Spleen (tissue), 11 donors: ENCODE measurements at regions not wholly inside any gene's neighbourhood (a gene's known extent, or its start where the extent isn't known, plus 50 kb on each side); places are given as distances from the start of the nearest gene placed in this dataset.

Experiments used
- DNase-seq: peaks from one replicate; pipeline ENCODE4 v3.0.0-alpha.2; 2020
- H3K27ac ChIP-seq, 8 donors: fragments of 200-600 bp; sonication (generic) in 7 of 8; 1 replicate in 4 of 8; 2 replicates in 4 of 8; pipeline versions ENCODE4 v1.5.0 to v1.8.0; 2016 to 2021; ENCODE audit warnings: inconsistent platforms in 4 of 8, mild to moderate bottlenecking in 4 of 8, moderate library complexity in 1 of 8
- H3K27me3 ChIP-seq, 7 donors: fragments of 200-600 bp; sonication (generic) in 6 of 7; replicated peaks in 1 of 7; 1 replicate in 4 of 7; 2 replicates in 3 of 7; pipeline versions ENCODE4 v1.5.0 to v1.8.0; 2016 to 2021; ENCODE audit warnings: inconsistent platforms in 3 of 7, mild to moderate bottlenecking in 1 of 7
- H3K36me3 ChIP-seq, 6 donors: fragments of 200-600 bp; sonication (generic) in 5 of 6; 1 replicate in 4 of 6; 2 replicates in 2 of 6; pipeline versions ENCODE4 v1.5.0 to v1.8.0; 2016 to 2021; ENCODE audit warnings: inconsistent platforms in 2 of 6
- H3K4me1 ChIP-seq, 6 donors: fragments of 200-600 bp; sonication (generic) in 5 of 6; 1 replicate in 3 of 6; 2 replicates in 3 of 6; pipeline versions ENCODE4 v1.5.0 to v1.8.0; 2016 to 2021; ENCODE audit warnings: inconsistent platforms in 3 of 6
- H3K4me3 ChIP-seq, 8 donors: fragments of 200-600 bp; sonication (generic) in 7 of 8; 1 replicate in 4 of 8; 2 replicates in 4 of 8; pipeline versions ENCODE4 v1.5.0 to v1.8.0; 2016 to 2021; ENCODE audit warnings: inconsistent platforms in 4 of 8, mild to moderate bottlenecking in 4 of 8, moderate library complexity in 2 of 8
- H3K9me3 ChIP-seq, 8 donors: fragments of 200-600 bp; sonication (generic) in 7 of 8; 1 replicate in 4 of 8; 2 replicates in 4 of 8; pipeline versions ENCODE4 v1.5.0 to v1.8.0; 2016 to 2021; ENCODE audit warnings: inconsistent platforms in 4 of 8
- POLR2A ChIP-seq, 3 donors: fragments of 450-650 bp; IDR thresholded peaks; one replicate each; pipeline ENCODE4 v1.5.1; 2017; ENCODE audit warnings: antibody characterized with exemption in 3 of 3, mild to moderate bottlenecking in 1 of 3
- POLR2AphosphoS5 ChIP-seq, 3 donors: sonication (generic); formaldehyde crosslinking; IDR thresholded peaks; one replicate each; pipeline ENCODE4 v1.5.1; 2017; ENCODE audit warnings: antibody characterized with exemption in 3 of 3
- WGBS, 5 donors: extraction: QIAGEN DNeasy Blood & Tissue Kit in 3 of 5; methylation state at CpG; one replicate each; pipeline versions ENCODE4 v1.1.5 to v1.1.7; 2013 to 2018; 5-methylcytosine and 5-hydroxymethylcytosine counted together
- intact Hi-C: fragments of 100-400 bp; cut with DNase I; formaldehyde crosslinking; loops from one replicate; pipeline ENCODE4 v1.15.0; 2023; ENCODE audit warnings: low total_unique reads
- TF ChIP-seq, protein P1 (sequence below), 11 experiments: fragments of 200-600 bp in 7 of 11; fragments of 450-650 bp in 4 of 11; sonication (generic) in 4 of 11; IDR thresholded peaks in 8 of 11; conservative IDR thresholded peaks in 3 of 11; 1 replicate in 7 of 11; 2 replicates in 4 of 11; pipeline versions ENCODE4 v1.4.0 to v1.8.0; 2016 to 2021; ENCODE audit warnings: antibody characterized with exemption in 11 of 11, inconsistent platforms in 4 of 11, mild to moderate bottlenecking in 1 of 11
- donor health status: healthy with polysubstance abuse.
- donor health status: DM: no; HTN: no; CAD: no; lungs with moderate emphysema.
- donor health status: DM: no; HTN: no; CAD: no.
- donor health status: Bipolar disorder and iron deficiency.
- donor health status: healthy.
- donor health status: DM: no; HTN: no; CAD: no.
- donor health status: DM: yes; HTN: yes; CAD: no.

DNA sequence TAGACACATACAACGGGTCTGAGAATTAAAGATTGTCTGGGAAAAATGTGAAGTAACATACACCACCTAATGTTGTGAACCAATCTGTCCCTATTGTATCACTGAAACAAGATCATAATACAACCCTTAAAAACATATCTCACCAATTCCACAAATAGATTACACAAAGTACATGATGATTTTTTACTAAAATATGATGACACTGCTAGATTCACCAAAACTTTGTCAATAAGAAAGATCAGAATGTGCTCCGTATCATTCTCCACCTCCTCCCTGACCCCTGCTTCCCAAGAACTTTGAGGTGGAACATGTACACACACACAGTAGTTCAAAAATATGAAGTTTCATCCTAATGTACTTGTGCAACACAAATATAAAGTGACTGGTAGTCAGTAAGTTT is 862.0 kb downstream of the PCDH18 start:
- H3K4me1 ChIP-seq: no peaks in the 10 kb centered on the region
- DNase-seq: no peak
- TF ChIP-seq, protein P1, sequence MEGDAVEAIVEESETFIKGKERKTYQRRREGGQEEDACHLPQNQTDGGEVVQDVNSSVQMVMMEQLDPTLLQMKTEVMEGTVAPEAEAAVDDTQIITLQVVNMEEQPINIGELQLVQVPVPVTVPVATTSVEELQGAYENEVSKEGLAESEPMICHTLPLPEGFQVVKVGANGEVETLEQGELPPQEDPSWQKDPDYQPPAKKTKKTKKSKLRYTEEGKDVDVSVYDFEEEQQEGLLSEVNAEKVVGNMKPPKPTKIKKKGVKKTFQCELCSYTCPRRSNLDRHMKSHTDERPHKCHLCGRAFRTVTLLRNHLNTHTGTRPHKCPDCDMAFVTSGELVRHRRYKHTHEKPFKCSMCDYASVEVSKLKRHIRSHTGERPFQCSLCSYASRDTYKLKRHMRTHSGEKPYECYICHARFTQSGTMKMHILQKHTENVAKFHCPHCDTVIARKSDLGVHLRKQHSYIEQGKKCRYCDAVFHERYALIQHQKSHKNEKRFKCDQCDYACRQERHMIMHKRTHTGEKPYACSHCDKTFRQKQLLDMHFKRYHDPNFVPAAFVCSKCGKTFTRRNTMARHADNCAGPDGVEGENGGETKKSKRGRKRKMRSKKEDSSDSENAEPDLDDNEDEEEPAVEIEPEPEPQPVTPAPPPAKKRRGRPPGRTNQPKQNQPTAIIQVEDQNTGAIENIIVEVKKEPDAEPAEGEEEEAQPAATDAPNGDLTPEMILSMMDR (IDR thresholded peaks at IDR 0.05 in 8 of 11, conservative IDR thresholded peaks at IDR 0.05 in 3 of 11): no peak
- TF ChIP-seq POLR2AphosphoS5 (IDR thresholded peaks at IDR 0.05) (no peak), POLR2A (IDR thresholded peaks at IDR 0.05) (no peak)
- no peak overlapping the region for H3K27ac ChIP-seq
- no peak overlapping the region for H3K4me3 ChIP-seq
- 74 to 91% (median 81%) methylated on average over 2 of the region's 2 CpGs for WGBS, 5 donors
- H3K9me3 ChIP-seq: no peaks in the 10 kb centered on the region
- H3K36me3 ChIP-seq: no peaks in the 10 kb centered on the region
- intact Hi-C loops: no loop called here
- H3K27me3 ChIP-seq: no peaks in the 10 kb centered on the region

DNA sequence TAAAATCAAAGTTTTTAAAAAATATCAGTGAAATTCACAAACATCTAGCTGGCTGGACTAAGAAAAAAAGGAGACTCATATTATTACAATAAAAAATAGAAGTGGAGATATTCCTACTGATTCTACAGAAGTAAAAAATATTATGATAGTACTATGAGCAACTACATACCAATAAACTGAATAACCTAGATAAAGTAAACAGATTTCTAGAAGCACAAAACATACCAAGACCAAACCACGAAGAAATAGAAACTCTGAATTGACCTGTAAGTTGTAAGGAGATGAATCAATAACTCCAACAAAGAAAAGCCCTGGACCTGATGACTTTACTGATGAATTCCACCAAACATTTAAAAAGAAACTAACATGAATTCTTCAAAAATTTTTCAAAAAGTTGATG is 867.3 kb downstream of the PCDH18 start:
- Histone ChIP-seq H3K9me3 (peaks cover 0 to 18% (median 5%) of the 10 kb centered on the region in 8 donors), H3K27ac (no peak overlapping the region), H3K27me3 (no peaks in the 10 kb centered on the region), H3K4me1 (no peaks in the 10 kb centered on the region), H3K36me3 (no peaks in the 10 kb centered on the region), H3K4me3 (no peak overlapping the region)
- WGBS, 5 donors: 64 to 78% (median 70%) methylated on average over 1 of the region's 1 CpG
- intact Hi-C loops: no loop called here
- no peak for DNase-seq
- TF ChIP-seq, protein P1 (IDR thresholded peaks at IDR 0.05 in 8 of 11, conservative IDR thresholded peaks at IDR 0.05 in 3 of 11): no peak
- TF ChIP-seq POLR2AphosphoS5 (IDR thresholded peaks at IDR 0.05) (no peak), POLR2A (IDR thresholded peaks at IDR 0.05) (no peak)

DNA sequence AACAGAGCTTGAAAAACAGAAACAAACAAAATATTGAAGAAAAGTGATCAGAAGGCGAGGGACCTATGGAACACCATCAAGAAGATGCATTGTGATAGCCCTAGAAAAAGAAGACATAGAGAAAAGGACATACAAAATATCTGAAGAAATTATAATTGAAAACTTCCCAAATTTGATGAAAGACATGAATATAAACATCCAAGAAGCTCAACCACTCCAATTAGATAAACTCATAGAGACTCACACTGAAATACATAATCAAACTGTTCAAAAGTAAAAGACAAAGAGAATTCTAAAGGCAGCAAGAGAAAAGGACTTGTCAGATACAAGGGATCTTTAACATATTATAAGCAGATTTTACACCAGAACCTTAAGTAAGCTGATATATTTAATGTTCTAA is 869.8 kb downstream of the PCDH18 start:
- DNase-seq: no peak
- Histone ChIP-seq H3K4me3 (no peak overlapping the region), H3K27ac (no peak overlapping the region), H3K36me3 (no peaks in the 10 kb centered on the region), H3K4me1 (no peaks in the 10 kb centered on the region), H3K9me3 (peaks cover 0 to 20% (median 5%) of the 10 kb centered on the region in 8 donors), H3K27me3 (no peaks in the 10 kb centered on the region)
- WGBS, 5 donors: 41 to 74% (median 63%) methylated on average over 1 of the region's 1 CpG
- no peak for TF ChIP-seq POLR2A (IDR thresholded peaks at IDR 0.05)
- TF ChIP-seq POLR2AphosphoS5 (IDR thresholded peaks at IDR 0.05): no peak
- TF ChIP-seq, protein P1 (IDR thresholded peaks at IDR 0.05 in 8 of 11, conservative IDR thresholded peaks at IDR 0.05 in 3 of 11): no peak
- intact Hi-C loops: no loop called here

DNA sequence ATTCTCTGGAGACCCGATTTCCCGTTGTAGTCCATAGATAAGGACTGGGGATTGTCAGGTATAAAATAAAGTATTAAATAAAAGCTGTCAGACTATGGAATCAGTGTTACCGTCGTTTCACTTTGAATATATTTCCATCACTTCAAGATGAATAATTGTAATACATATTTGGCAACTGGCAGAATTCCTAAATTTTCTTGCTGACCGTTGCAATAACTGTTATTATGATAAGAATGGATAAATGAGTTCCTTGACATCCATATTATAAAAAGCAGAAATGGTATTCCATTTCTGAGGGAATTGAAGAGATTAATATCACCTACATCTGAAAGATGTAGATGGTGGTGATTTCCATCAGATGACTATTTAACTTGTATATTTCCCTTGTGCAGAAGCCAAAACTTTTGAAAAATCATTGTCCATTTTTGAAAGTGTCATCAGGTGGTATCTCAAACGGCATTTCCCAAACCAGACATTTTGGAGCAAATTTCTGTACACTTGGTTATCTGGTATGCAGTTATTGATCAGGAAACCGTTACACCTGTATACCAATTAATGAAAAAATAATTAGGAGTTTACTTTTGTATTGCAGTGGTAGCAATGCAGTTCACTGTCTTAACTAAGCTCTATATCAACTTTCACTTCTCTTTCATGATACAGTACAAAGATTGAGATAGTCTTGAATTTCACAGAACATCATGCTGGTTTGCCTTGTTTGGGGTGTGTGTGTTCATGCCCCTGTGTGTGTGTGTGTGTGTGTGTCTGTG is 878.5 kb downstream of the PCDH18 start:
- no peaks in the 10 kb centered on the region for H3K9me3 ChIP-seq
- no peaks in the 10 kb centered on the region for H3K4me1 ChIP-seq
- TF ChIP-seq POLR2A (IDR thresholded peaks at IDR 0.05) (no peak), POLR2AphosphoS5 (IDR thresholded peaks at IDR 0.05) (no peak)
- TF ChIP-seq, protein P1 (IDR thresholded peaks at IDR 0.05 in 8 of 11, conservative IDR thresholded peaks at IDR 0.05 in 3 of 11): no peak
- H3K27ac ChIP-seq: no peak overlapping the region
- DNase-seq: no peak
- intact Hi-C loops: no loop called here
- H3K4me3 ChIP-seq: no peak overlapping the region
- no peaks in the 10 kb centered on the region for H3K27me3 ChIP-seq
- H3K36me3 ChIP-seq: no peaks in the 10 kb centered on the region
- 71 to 81% (median 77%) methylated on average over 7 of the region's 7 CpGs for WGBS, 5 donors
